Suppressor macrophage (primary cell): ENCODE measurements at regions not wholly inside any gene's neighbourhood (a gene's known extent, or its start where the extent isn't known, plus 50 kb on each side); places are given as distances from the start of the nearest gene placed in this dataset.
"Not testable (repeated sequence)": the region's sequence is repeated elsewhere in the genome, so short reads cannot be mapped to it uniquely, and the experiment has no call there.

Experiments
- DNase-seq, 4 experiments: peaks; one replicate each; pipeline ENCODE4 v3.0.0-alpha.2; 2020 to 2022

GRCh38 chr14:106286697-106287290, 760.4 kb downstream of the TMEM121 start:
- DNase-seq = peak; percentile 29 to 61 (median 36)

- DNase-seq = no peak
Observed at GRCh38 chr14:106287506-106287905, 761.1 kb downstream of the TMEM121 start.

GRCh38 chr14:106291626-106292025, 765.2 kb downstream of the TMEM121 start:
- no peak for DNase-seq

- no peak for DNase-seq
Observed at GRCh38 chr14:106294324-106294723, 767.9 kb downstream of the TMEM121 start.

- DNase-seq = not testable (repeated sequence)
Observed at GRCh38 chr14:106300951-106301510, 774.6 kb downstream of the TMEM121 start.

GRCh38 chr14:106301609-106302008, 775.2 kb downstream of the TMEM121 start:
- not testable (repeated sequence) for DNase-seq

- DNase-seq = peak in 1 of 4 experiments; percentile 22
Observed at GRCh38 chr14:106302661-106303060, 776.3 kb downstream of the TMEM121 start.

- DNase-seq = peak in 1 of 4 experiments; percentile 7
Observed at GRCh38 chr14:106304271-106304670, 777.9 kb downstream of the TMEM121 start.

GRCh38 chr14:106308839-106309389, 782.5 kb downstream of the TMEM121 start:
- DNase-seq = peak; percentile 72 to 89 (median 81)

DNA sequence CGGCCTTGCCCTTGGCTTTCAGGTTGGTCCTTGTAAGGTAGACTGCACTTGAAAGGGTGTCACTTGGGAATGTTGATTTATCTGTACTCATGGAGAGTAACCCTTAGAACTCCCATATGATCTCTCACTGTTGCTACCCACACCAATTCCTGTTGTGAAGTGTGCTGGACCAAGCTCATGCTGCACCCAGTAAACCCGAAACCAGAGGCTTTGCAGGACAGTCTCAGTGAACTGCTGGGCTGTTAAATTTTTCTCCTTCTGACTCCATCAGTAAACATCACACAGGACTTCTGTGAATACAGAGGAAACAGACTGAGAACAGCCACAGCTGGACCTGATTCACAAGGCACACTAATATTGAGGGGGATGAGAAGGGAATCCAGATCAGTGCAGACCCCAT, 783.0 kb downstream of the TMEM121 start:
- DNase-seq = no peak

GRCh38 chr14:106315436-106315835, 789.1 kb downstream of the TMEM121 start:
- peak; percentile 13 to 43 (median 28) for DNase-seq

GRCh38 chr14:106317593-106317992, 791.2 kb downstream of the TMEM121 start:
- no peak for DNase-seq

DNA sequence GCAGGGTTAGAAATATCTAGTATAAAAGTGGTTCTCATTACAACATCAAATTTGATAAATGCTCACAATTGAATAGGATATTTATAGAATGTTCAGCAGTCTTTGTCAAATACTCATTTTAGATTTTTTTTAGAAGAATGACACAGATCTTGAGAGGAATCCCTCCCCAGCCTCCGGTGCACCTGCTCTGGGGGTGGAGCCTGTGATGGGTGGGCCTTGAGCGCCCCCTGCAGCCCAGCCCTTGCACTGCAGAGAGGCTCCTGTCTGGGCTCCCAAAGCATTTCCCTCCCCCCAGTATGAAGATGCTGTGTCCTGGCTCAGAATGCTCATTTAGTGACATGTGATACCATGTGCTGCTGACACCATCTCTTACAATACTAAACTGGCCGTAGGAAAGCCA, 792.3 kb downstream of the TMEM121 start:
- DNase-seq = peak; percentile 32 to 61 (median 50)

GRCh38 chr14:106323970-106324369, 797.6 kb downstream of the TMEM121 start:
- DNase-seq = peak in 2 of 4 experiments; percentile 18 to 32

DNA sequence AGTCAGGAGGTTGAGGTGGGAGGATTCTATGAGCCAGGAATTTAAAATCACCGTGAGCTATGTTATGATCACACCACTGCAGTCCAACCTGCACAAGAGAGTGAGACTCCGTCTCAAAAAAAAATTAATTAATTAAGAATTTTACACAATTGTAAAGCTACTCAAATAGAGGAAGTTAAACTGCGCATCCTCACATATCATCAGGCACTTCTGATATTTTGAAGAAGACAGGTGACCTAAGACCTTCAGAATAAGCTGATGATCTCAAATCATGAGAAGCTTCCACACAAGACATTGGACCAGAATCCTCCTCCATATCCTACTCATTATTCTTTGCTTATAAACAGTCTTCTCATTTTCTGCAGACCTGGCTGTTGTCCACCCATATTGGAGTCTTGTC, 800.9 kb downstream of the TMEM121 start:
- DNase-seq = no peak

DNA sequence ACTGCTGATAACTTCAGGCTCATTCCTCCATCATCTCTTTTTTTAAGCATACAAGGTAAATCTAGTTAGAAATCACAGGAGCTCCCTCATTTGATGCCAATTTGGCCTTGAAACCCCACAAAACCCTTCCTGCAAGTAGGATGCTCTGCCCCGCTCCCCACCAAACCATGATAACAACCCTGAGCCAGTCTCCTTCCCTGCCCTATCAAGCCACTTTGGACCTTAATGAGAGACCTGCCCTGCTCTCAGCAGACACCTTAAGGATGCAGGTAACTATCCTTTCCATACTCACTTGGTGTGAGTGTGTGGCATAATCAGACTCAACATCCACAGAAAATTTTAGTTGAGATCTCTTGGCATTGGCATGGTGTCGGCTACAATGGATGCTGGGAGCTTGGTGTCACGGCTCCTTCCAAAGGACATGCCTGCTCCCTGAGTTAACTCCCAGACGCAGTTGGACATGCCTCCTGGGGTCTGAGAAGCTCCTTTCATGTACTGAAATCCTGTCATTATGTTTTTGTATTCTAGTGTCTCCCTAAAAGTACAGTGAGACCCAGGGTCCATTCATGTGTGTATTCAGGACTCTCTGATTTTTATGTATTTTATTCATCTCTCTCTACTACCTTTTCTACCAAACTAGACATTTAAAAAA, 801.4 kb downstream of the TMEM121 start:
- DNase-seq = not testable (repeated sequence)

GRCh38 chr14:106329243-106329642, 802.9 kb downstream of the TMEM121 start:
- DNase-seq = not testable (repeated sequence)

DNA sequence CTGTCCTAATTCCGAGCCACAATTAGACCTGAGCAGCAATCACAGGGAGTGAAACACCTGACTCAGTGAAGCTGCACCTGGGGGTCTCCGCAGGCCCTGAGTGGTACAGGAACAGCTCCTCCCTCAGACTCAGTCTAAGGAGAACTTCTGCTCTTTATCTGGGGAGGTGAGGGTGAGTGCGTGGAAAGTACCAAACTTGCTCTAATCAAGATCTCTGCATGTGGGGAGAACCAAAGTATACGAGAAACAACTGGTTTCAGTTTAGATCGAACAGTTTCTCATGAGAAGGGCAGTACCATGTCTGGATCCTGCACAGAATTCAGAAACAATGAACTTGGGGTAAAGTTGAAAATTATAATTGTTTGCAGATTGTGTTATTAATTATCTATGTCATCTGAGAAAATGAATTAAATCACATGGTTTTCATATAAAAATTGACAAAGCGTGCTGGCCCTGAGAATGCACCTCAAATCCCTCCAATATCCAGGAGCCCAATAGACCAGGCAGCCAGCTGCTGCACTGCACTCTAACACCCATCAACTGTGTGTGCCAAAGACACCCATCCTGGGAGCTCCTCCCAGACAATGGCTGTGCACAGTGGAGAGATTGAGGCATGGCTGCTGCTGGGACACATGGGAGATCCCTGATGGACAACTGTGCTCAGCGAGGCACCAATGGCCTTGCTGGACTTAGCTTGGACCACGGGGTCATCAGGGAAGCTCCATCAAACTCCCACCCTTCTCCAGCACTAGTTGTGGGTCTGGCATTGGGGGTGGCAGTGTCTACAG, 803.8 kb downstream of the TMEM121 start:
- not testable (repeated sequence) for DNase-seq

GRCh38 chr14:106334428-106335109, 808.2 kb downstream of the TMEM121 start:
- peak; percentile 17 to 61 (median 42) for DNase-seq

DNA sequence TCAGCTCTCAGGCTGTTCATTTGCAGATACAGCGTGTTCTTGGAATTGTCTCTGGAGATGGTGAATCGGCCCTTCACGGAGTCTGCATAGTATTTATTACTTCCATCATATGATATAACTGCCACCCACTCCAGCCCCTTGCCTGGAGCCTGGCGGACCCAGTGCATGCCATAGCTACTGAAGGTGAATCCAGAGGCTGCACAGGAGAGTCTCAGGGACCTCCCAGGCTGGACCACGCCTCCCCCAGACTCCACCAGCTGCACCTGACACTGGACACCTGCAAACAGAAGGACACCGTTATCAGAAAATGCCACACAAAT, 808.7 kb downstream of the TMEM121 start:
- not testable (repeated sequence) for DNase-seq

DNA sequence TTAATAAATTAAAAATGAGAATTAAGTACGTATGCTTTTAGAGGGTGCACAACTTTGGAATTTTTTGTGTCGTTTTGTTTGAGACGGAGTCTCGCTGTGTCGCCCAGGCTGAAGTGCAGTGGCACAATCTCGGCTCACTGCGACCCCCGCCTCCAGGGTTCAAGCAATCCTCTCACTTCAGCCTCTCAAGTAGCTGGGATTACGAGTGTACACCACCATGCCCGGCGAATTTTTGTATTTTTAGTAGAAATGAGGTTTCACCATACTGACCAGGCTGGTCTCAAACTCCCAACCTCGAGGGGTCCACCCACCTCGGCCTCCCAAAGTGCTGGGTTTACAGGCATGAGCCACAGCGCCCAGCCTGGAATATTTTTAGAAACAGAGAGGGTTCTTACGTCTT, 812.4 kb downstream of the TMEM121 start:
- not testable (repeated sequence) for DNase-seq

DNA sequence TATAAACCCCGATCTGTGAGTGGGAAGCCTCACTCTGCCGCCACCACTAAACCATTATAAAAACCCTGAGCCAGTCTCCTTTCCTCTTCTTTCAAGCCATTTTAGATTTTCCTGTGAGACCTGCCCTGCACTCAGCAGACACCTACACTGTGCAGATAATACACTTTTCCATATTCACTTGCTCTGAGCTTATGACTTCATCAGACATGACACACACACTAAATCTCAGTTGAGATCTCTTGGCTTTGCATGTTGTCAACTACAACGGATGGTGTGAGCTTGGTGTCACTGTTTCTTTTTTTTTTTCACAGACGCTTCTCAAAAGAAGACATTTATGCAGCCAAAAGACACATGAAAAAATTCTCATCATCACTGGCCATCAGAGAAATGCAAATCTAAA, 814.3 kb downstream of the TMEM121 start:
- not testable (repeated sequence) for DNase-seq
